Activated CD8-positive, alpha-beta T cell treated with anti-CD3 and anti-CD28 coated beads for 36 hours (primary cell): ENCODE measurements at regions not wholly inside any gene's neighbourhood (a gene's known extent, or its start where the extent isn't known, plus 50 kb on each side); places are given as distances from the start of the nearest gene placed in this dataset.

Source experiments
- ATAC-seq: fragments of 200-7000 bp; cut with Tn5 transposase; one replicate; pipeline ENCODE4 v1.10.0; 2021; ENCODE audit warnings: mild to moderate bottlenecking, moderate library complexity
- CTCF ChIA-PET: fragments of 350-600 bp; sonication (Branson Sonifier 250); formaldehyde crosslinking; loops from one replicate; lab custom pipeline; 2021; ENCODE audit warnings: antibody characterized with exemption; lab: Charles Lee
- POLR2A ChIA-PET: fragments of 350-600 bp; sonication (Branson Sonifier 250); formaldehyde crosslinking; loops from one replicate; lab custom pipeline; 2021; ENCODE audit warnings: antibody characterized with exemption; lab: Charles Lee
- DNase-seq: peaks from one replicate; pipeline ENCODE4 v3.0.0-alpha.2; 2020
- H3K27ac Mint-ChIP-seq: one replicate; pipeline ENCODE4 v1.8.0; 2021; ENCODE audit warnings: mild to moderate bottlenecking, mixed read lengths
- H3K27me3 Mint-ChIP-seq: one replicate; pipeline ENCODE4 v1.8.0; 2021; ENCODE audit warnings: mixed read lengths
- H3K36me3 Mint-ChIP-seq: one replicate; pipeline ENCODE4 v1.8.0; 2021; ENCODE audit warnings: low read depth, mixed read lengths
- H3K4me1 Mint-ChIP-seq: one replicate; pipeline ENCODE4 v1.8.0; 2021; ENCODE audit warnings: low read depth, mixed read lengths
- H3K4me3 Mint-ChIP-seq: one replicate; pipeline ENCODE4 v1.8.0; 2021; ENCODE audit warnings: mild to moderate bottlenecking, moderate library complexity, mixed read lengths
- H3K9me3 Mint-ChIP-seq: one replicate; pipeline ENCODE4 v1.8.0; 2021; ENCODE audit warnings: mixed read lengths
- intact Hi-C: fragments of 100-400 bp; cut with micrococcal nuclease; formaldehyde crosslinking; loops from one replicate; pipeline ENCODE4 v1.10.0; 2022
- TF ChIP-seq, protein P1 (sequence below): fragments of 200-600 bp; IDR thresholded peaks from one replicate; pipeline ENCODE4 v1.8.0; 2022; ENCODE audit warnings: antibody characterized with exemption, mild to moderate bottlenecking

- TF ChIP-seq, protein P1, sequence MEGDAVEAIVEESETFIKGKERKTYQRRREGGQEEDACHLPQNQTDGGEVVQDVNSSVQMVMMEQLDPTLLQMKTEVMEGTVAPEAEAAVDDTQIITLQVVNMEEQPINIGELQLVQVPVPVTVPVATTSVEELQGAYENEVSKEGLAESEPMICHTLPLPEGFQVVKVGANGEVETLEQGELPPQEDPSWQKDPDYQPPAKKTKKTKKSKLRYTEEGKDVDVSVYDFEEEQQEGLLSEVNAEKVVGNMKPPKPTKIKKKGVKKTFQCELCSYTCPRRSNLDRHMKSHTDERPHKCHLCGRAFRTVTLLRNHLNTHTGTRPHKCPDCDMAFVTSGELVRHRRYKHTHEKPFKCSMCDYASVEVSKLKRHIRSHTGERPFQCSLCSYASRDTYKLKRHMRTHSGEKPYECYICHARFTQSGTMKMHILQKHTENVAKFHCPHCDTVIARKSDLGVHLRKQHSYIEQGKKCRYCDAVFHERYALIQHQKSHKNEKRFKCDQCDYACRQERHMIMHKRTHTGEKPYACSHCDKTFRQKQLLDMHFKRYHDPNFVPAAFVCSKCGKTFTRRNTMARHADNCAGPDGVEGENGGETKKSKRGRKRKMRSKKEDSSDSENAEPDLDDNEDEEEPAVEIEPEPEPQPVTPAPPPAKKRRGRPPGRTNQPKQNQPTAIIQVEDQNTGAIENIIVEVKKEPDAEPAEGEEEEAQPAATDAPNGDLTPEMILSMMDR = no peak
- no peaks in the 10 kb centered on the region for H3K36me3 Mint-ChIP-seq
- H3K27ac Mint-ChIP-seq = no peak overlapping the region
- H3K4me1 Mint-ChIP-seq = no peaks in the 10 kb centered on the region
- ChIA-PET CTCF (no interaction called here), POLR2A (no interaction called here)
- H3K9me3 Mint-ChIP-seq = peaks cover 1% of the 10 kb centered on the region
- no peak for DNase-seq
- intact Hi-C loops = no loop called here
- peaks cover 1% of the 10 kb centered on the region for H3K27me3 Mint-ChIP-seq
- ATAC-seq = no peak
- H3K4me3 Mint-ChIP-seq = no peak overlapping the region
Measured at GRCh38 chr12:88952562-88952942, 372.3 kb upstream of the KITLG start.

DNA sequence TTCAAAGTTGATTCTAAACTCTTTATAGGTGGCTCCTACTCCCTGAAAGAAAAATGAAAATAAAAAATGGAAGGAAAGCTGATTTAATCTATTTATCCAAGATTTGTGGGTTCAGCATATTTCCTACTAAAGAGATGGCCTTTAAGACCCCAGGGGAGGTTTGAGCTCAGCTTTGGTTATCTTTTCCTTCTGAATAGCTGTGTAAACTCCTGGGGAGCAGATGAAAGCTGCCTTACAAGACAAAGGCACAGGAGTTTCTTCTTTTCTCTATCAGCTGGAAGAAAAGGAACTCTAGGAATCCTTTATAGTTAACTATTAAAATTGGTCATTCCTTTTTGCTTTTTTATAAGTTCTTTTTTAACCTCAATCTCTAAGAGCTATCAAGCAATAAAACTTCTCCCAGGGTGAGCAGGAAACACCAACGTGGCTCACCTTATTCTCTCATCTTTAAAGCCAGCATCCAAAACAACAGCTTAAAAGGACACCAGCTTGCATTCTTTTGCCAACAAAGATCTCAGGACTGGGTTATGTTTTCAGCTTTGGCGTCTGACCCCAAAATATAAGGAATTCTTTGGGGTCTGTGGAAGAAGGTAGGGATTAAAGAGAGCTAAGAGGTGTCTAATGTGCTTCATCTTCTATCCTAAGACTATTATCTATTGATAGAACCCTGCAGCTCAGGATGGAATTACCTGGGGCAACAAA is 371.7 kb upstream of the KITLG start:
- no peak for DNase-seq
- H3K9me3 Mint-ChIP-seq = peaks cover 1% of the 10 kb centered on the region
- H3K4me1 Mint-ChIP-seq = no peaks in the 10 kb centered on the region
- ATAC-seq = no peak
- ChIA-PET CTCF (no interaction called here), POLR2A (no interaction called here)
- peaks cover 1% of the 10 kb centered on the region for H3K27me3 Mint-ChIP-seq
- TF ChIP-seq, protein P1 = no peak
- H3K27ac Mint-ChIP-seq = no peak overlapping the region
- intact Hi-C loops = no loop called here
- no peak overlapping the region for H3K4me3 Mint-ChIP-seq
- no peaks in the 10 kb centered on the region for H3K36me3 Mint-ChIP-seq

GRCh38 chr12:88951177-88951576 is 370.9 kb upstream of the KITLG start:
- H3K36me3 Mint-ChIP-seq = no peaks in the 10 kb centered on the region
- no peak overlapping the region for H3K4me3 Mint-ChIP-seq
- TF ChIP-seq, protein P1 = no peak
- CTCF ChIA-PET = no interaction called here
- no peaks in the 10 kb centered on the region for H3K4me1 Mint-ChIP-seq
- H3K27ac Mint-ChIP-seq = no peak overlapping the region
- intact Hi-C loops = no loop called here
- POLR2A ChIA-PET = no interaction called here
- ATAC-seq (no peak), DNase-seq (no peak)
- H3K9me3 Mint-ChIP-seq = peaks cover 1% of the 10 kb centered on the region
- peaks cover 3% of the 10 kb centered on the region for H3K27me3 Mint-ChIP-seq

- POLR2A ChIA-PET = no interaction called here
- no peaks in the 10 kb centered on the region for H3K36me3 Mint-ChIP-seq
- no peaks in the 10 kb centered on the region for H3K4me1 Mint-ChIP-seq
- peaks cover 5% of the 10 kb centered on the region for H3K27me3 Mint-ChIP-seq
- intact Hi-C loops = no loop called here
- TF ChIP-seq, protein P1 = no peak
- no peak for ATAC-seq
- DNase-seq = no peak
- peaks cover 1% of the 10 kb centered on the region for H3K9me3 Mint-ChIP-seq
- CTCF ChIA-PET = no interaction called here
- H3K27ac Mint-ChIP-seq = no peak overlapping the region
- no peak overlapping the region for H3K4me3 Mint-ChIP-seq
Measured at GRCh38 chr12:88947486-88948043, 367.3 kb upstream of the KITLG start.

GRCh38 chr12:88946372-88946997 is 366.2 kb upstream of the KITLG start:
- H3K4me3 Mint-ChIP-seq = no peak overlapping the region
- no peaks in the 10 kb centered on the region for H3K4me1 Mint-ChIP-seq
- CTCF ChIA-PET = no interaction called here
- TF ChIP-seq, protein P1 = no peak
- H3K36me3 Mint-ChIP-seq = no peaks in the 10 kb centered on the region
- intact Hi-C loops = no loop called here
- no peak for DNase-seq
- H3K27me3 Mint-ChIP-seq = peaks cover 5% of the 10 kb centered on the region
- ATAC-seq = no peak
- POLR2A ChIA-PET = no interaction called here
- no peak overlapping the region for H3K27ac Mint-ChIP-seq
- peaks cover 1% of the 10 kb centered on the region for H3K9me3 Mint-ChIP-seq
